Lower leg skin (tissue), 4 donors: ENCODE measurements at regions not wholly inside any gene's neighbourhood (a gene's known extent, or its start where the extent isn't known, plus 50 kb on each side); places are given as distances from the start of the nearest gene placed in this dataset.

ENCODE experiments used
- DNase-seq, 2 donors: peaks; one replicate each; pipeline ENCODE4 v3.0.0-alpha.2; 2019; ENCODE audit warnings: low spot score in 2 of 2
- H3K4me3 ChIP-seq: fragments of 200-600 bp; sonication (generic); 2 replicates; pipeline ENCODE4 v1.5.1; 2017; ENCODE audit warnings: mild to moderate bottlenecking, low read depth; ENCODE audit not compliant: poor library complexity, severe bottlenecking
- POLR2A ChIP-seq, 2 donors: fragments of 450-650 bp; IDR thresholded peaks; one replicate each; pipeline ENCODE4 v1.6.1; 2016 to 2017; ENCODE audit warnings: antibody characterized with exemption in 2 of 2, mild to moderate bottlenecking in 1 of 2, moderate library complexity in 1 of 2
- WGBS, 2 donors: methylation state at CpG; one replicate each; pipeline ENCODE4 v1.1.5; 2018; 5-methylcytosine and 5-hydroxymethylcytosine counted together
- intact Hi-C: fragments of 100-400 bp; cut with DNase I; formaldehyde crosslinking; loops from one replicate; pipeline ENCODE4 v1.15.0; 2023; ENCODE audit warnings: low total_unique reads
- TF ChIP-seq, protein P1 (sequence below), 3 donors: fragments of 450-650 bp; IDR thresholded peaks; one replicate each; pipeline ENCODE4 v1.5.1; 2016; ENCODE audit warnings: antibody characterized with exemption in 3 of 3, mild to moderate bottlenecking in 3 of 3, moderate library complexity in 2 of 3

GRCh38 chr1:87278825-87279535 is 49.7 kb upstream of the LMO4 start:
- intact Hi-C loops = no loop called here
- 58 to 61% methylated on average over 4 of the region's 4 CpGs for WGBS, 2 donors
- no peak for DNase-seq
- H3K4me3 ChIP-seq = no peak overlapping the region
- TF ChIP-seq POLR2A (IDR thresholded peaks at IDR 0.05) = no peak
- TF ChIP-seq, protein P1, sequence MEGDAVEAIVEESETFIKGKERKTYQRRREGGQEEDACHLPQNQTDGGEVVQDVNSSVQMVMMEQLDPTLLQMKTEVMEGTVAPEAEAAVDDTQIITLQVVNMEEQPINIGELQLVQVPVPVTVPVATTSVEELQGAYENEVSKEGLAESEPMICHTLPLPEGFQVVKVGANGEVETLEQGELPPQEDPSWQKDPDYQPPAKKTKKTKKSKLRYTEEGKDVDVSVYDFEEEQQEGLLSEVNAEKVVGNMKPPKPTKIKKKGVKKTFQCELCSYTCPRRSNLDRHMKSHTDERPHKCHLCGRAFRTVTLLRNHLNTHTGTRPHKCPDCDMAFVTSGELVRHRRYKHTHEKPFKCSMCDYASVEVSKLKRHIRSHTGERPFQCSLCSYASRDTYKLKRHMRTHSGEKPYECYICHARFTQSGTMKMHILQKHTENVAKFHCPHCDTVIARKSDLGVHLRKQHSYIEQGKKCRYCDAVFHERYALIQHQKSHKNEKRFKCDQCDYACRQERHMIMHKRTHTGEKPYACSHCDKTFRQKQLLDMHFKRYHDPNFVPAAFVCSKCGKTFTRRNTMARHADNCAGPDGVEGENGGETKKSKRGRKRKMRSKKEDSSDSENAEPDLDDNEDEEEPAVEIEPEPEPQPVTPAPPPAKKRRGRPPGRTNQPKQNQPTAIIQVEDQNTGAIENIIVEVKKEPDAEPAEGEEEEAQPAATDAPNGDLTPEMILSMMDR (IDR thresholded peaks at IDR 0.05) = no peak
